ENCODE measurements at regions not wholly inside any gene's neighbourhood (a gene's known extent, or its start where the extent isn't known, plus 50 kb on each side); places are given as distances from the start of the nearest gene placed in this dataset.

DNA sequence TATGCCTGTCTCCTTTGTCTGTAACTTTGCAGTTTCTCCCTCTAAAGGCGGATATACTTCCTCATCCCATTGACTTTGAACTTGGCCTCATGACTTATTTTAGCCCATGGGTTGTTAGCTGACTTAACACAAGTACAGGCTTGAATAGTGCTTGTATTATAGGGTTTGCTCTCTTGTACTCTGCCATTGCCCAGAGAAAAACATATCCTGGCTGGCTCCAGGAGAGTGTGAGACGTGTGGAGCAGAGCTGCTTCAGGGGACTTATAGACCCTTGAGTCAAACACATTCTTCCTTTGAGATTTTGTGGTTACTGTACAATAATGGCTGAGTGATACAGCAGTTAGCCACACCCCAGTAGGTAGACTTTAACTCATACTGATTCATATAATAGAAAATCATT, 124.0 kb downstream of the RAP2B start:
- TF ChIP-seq ZNF274 (IDR thresholded peaks at IDR 0.05; ENCODE audit: low read depth, low read length) = no peak
- no peak for TF ChIP-seq YY1 (IDR thresholded peaks at IDR 0.05; ENCODE audit: insufficient read depth, insufficient read length)

All from NT2/D1 (cell line).